ENCODE measurements at regions not wholly inside any gene's neighbourhood (a gene's known extent, or its start where the extent isn't known, plus 50 kb on each side); places are given as distances from the start of the nearest gene placed in this dataset.

DNA sequence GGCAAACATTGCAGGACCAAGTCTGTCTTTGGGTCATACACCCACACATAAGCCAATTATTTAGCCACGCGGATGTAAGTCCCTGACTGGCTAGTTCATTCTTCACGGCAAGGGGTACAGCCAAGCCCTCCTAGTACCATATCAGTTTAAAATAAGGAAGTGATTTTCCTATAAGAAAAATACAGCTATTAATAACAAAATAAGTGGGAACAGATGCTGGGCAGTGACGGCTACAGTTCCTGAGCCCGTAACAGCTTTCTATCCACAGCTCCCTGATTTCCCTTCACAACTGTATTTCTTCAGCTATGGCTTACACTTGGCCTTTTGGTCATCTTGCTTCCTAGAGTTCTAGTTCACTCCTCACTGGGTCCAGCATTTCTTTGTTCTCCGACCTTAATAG, 542.4 kb upstream of the C16orf82 start:
- no peak for DNase-seq (ENCODE audit: low spot score in 2 of 2)
- H3K27ac Mint-ChIP-seq = no peak overlapping the region
- H3K36me3 Mint-ChIP-seq = no peaks in the 10 kb centered on the region
- no peak for ATAC-seq (ENCODE audit: low read depth)
- peaks cover 4% of the 10 kb centered on the region for H3K27me3 Mint-ChIP-seq
- H3K9me3 Mint-ChIP-seq = peaks cover 2% of the 10 kb centered on the region
- H3K4me3 Mint-ChIP-seq = no peak overlapping the region
- H3K4me1 Mint-ChIP-seq = no peaks in the 10 kb centered on the region

DNA sequence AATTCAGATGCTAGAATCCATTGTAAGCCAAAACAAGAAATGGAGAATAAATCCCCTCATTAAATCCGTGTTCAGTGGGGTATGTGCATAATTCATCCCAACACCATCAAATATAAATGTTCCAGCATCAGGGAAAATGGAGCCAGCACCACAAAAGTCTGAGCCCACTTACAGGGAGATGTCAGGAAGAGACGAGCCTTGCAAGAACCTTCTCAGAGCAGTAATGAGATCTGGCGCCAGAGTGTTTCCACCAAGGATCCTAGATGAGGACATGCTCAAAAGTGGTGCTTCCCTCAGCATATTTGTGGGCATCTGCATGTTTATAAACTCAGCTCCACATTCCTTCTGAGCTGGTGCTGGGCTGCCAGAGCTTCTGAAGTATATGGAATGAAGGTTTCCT, 541.9 kb upstream of the C16orf82 start:
- H3K4me1 Mint-ChIP-seq = no peaks in the 10 kb centered on the region
- DNase-seq (ENCODE audit: low spot score in 2 of 2) = no peak
- ATAC-seq (ENCODE audit: low read depth) = no peak
- H3K36me3 Mint-ChIP-seq = no peaks in the 10 kb centered on the region
- peaks cover 2% of the 10 kb centered on the region for H3K9me3 Mint-ChIP-seq
- no peak overlapping the region for H3K4me3 Mint-ChIP-seq
- H3K27me3 Mint-ChIP-seq = peaks cover 4% of the 10 kb centered on the region
- no peak overlapping the region for H3K27ac Mint-ChIP-seq

DNA sequence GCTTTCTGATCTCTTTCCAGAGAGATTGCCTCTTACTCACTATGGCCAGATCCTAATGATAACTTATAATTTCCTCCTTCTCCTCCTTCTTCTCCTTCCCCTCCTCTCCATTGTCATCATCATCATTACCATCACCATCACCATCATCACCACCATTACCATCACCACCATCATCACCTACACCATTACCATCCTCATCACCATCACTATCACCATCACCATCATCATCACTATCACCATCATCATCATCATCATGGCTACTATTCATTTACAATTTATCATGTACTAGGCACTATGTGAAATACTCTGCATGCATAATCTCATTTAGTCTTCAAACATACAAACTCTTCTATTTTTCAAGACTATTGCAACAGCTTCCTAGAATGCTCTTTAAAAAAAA, 540.9 kb upstream of the C16orf82 start:
- Mint-ChIP-seq H3K27ac (no peak overlapping the region), H3K9me3 (peaks cover 2% of the 10 kb centered on the region), H3K27me3 (peaks cover 4% of the 10 kb centered on the region), H3K4me3 (no peak overlapping the region), H3K36me3 (no peaks in the 10 kb centered on the region), H3K4me1 (no peaks in the 10 kb centered on the region)
- DNase-seq (ENCODE audit: low spot score in 2 of 2) = no peak
- no peak for ATAC-seq (ENCODE audit: low read depth)

DNA sequence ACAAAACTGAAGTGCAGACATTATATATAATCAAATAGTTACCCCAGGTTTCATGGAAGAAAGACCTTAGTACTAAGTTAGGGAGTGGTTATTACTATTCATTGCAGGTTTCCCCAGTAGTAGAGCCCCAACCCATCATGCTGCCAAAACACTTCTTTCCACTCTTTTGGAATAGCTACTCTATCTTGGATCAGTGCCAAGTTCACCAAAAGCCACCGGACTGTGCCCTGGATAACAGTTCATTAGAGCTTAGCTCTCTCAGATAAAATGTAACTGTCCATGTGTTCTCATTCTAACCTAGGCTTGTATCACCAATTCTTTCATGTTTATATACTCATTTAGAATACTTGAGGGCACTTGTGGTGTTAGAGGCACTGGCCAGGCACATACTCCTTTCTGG, 540.1 kb upstream of the C16orf82 start:
- peaks cover 4% of the 10 kb centered on the region for H3K27me3 Mint-ChIP-seq
- no peak overlapping the region for H3K4me3 Mint-ChIP-seq
- no peaks in the 10 kb centered on the region for H3K36me3 Mint-ChIP-seq
- no peak for DNase-seq (ENCODE audit: low spot score in 2 of 2)
- ATAC-seq (ENCODE audit: low read depth) = no peak
- no peak overlapping the region for H3K27ac Mint-ChIP-seq
- no peaks in the 10 kb centered on the region for H3K4me1 Mint-ChIP-seq
- peaks cover 2% of the 10 kb centered on the region for H3K9me3 Mint-ChIP-seq

DNA sequence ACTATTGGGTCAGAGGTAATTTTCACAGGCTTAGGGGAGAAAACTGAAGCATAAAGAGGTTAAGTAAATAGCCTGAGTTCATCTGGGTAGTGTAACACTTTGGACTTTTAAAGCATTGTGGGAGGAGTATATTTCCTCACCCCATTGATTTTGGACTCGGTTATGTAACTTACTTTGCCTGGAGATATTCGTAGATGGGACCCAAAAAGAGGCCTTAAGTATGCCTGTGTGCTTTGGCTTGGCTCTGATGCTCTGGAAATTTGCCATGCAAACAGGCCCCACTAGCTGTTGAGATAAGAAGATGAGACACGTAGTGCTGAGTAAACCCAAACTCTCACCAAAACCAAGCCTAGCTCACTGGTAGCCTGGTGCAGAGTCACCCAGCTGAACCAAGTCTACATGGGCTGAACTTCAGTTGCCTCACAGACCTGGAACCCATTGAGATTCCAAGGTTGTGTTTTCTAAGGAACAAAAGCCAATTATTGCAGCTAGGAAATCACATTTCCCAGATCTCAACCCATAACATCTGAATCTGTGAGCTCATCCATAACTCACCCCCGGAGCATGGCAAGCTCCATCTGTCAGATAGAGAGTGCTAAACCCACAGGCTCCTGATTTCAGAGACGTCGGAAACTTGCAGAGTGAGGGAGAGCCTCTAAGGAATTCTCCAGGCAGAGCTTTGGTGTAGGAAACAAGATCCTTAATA, 536.0 kb upstream of the C16orf82 start:
- no peak overlapping the region for H3K27ac Mint-ChIP-seq
- no peak for DNase-seq (ENCODE audit: low spot score in 2 of 2)
- H3K9me3 Mint-ChIP-seq = peaks cover 4% of the 10 kb centered on the region
- no peak for ATAC-seq (ENCODE audit: low read depth)
- H3K4me1 Mint-ChIP-seq = no peaks in the 10 kb centered on the region
- H3K27me3 Mint-ChIP-seq = peaks cover 2% of the 10 kb centered on the region
- H3K4me3 Mint-ChIP-seq = no peak overlapping the region
- H3K36me3 Mint-ChIP-seq = no peaks in the 10 kb centered on the region

DNA sequence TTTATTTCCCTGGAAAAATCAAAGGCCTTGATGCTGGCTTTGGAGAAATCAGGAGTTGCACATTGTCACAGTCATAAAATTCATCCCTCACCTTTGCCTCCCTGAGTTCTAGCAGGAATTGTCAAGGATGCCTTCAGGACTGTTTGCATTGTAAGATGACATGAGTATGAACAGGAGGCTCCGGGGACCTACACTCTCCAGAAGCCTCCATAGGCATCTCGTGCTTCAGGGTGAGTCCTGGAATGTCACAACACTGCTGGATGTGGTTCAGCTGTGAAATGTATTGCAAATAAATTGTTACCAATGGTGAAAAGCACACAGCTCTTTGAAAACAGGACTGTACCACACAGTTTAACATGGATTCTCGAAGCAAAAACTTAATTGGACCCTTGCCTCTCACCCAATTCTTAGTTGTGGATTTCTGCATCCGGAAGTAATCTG, 535.4 kb upstream of the C16orf82 start:
- no peak for DNase-seq (ENCODE audit: low spot score in 2 of 2)
- Mint-ChIP-seq H3K27ac (no peak overlapping the region), H3K4me1 (no peaks in the 10 kb centered on the region), H3K27me3 (no peaks in the 10 kb centered on the region), H3K9me3 (peaks cover 2% of the 10 kb centered on the region), H3K4me3 (no peak overlapping the region), H3K36me3 (no peaks in the 10 kb centered on the region)
- no peak for ATAC-seq (ENCODE audit: low read depth)

DNA sequence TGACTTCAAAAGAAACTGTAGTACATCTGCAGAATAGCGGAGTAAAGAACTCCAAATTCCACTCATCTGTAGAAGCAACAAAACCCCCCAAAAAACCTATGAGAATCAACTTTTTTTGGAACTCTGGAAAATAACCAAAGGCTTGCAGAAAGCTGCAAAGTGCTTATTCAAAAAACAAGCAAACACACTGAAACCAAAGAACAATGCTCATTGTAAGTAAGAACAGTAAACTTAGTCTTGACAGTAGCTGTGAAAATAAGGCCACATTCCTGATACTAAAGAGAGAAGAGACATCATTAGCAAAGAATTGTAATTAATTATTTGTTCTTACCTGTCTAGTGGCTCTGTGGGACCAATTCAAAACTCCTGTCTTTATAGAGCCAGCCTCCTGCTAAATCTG, 534.3 kb upstream of the C16orf82 start:
- no peak overlapping the region for H3K27ac Mint-ChIP-seq
- no peaks in the 10 kb centered on the region for H3K36me3 Mint-ChIP-seq
- H3K4me3 Mint-ChIP-seq = no peak overlapping the region
- DNase-seq (ENCODE audit: low spot score in 2 of 2) (no peak), ATAC-seq (ENCODE audit: low read depth) (no peak)
- no peaks in the 10 kb centered on the region for H3K4me1 Mint-ChIP-seq
- no peaks in the 10 kb centered on the region for H3K27me3 Mint-ChIP-seq
- peaks cover 2% of the 10 kb centered on the region for H3K9me3 Mint-ChIP-seq

DNA sequence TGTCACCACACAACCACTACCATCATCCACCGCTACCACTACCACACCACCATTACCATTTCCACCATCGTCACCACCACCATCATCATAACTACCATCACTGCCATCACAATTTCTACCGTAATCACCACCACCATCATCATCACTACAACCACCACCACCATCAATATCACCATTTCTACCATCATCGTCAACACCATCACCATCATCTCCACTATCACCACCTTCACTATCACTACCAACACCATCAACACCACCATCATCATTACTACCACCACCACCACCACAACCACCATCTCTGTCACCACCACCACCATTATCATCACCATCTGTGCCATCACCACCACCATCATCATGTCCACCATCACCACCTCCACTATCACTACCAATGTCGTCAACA, 524.5 kb upstream of the C16orf82 start:
- ATAC-seq (ENCODE audit: low read depth) = no peak

DNA sequence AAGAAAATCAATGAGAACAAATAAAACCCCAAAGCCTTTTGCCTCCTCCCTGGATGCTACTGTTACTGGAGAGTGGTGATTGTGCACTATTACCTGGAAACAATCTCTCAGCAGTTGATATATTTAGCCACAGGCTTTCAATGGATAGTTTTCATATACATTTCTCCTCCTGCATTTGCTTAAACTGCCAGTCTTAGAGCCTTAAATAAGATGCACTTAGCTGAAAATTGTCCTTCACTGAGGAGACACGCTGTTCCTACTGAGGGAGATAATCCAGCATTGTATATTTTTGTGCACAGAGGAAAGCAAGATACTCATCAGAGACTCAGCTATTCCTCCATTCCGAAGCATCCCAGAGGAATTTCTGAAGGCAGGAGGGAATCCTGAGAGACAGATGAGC, 520.2 kb upstream of the C16orf82 start:
- peaks cover 1% of the 10 kb centered on the region for H3K27me3 Mint-ChIP-seq
- no peaks in the 10 kb centered on the region for H3K4me1 Mint-ChIP-seq
- ATAC-seq (ENCODE audit: low read depth) (no peak), DNase-seq (ENCODE audit: low spot score in 2 of 2) (no peak)
- no peak overlapping the region for H3K27ac Mint-ChIP-seq
- H3K36me3 Mint-ChIP-seq = no peaks in the 10 kb centered on the region
- H3K9me3 Mint-ChIP-seq = no peaks in the 10 kb centered on the region
- H3K4me3 Mint-ChIP-seq = no peak overlapping the region

More for the DNA sequence above, 524.5 kb upstream of the C16orf82 start:
- DNase-seq (ENCODE audit: low spot score in 2 of 2) = no peak
- H3K27me3 Mint-ChIP-seq = no peaks in the 10 kb centered on the region
- H3K36me3 Mint-ChIP-seq = no peaks in the 10 kb centered on the region
- no peaks in the 10 kb centered on the region for H3K9me3 Mint-ChIP-seq
- H3K27ac Mint-ChIP-seq = no peak overlapping the region
- no peaks in the 10 kb centered on the region for H3K4me1 Mint-ChIP-seq
- H3K4me3 Mint-ChIP-seq = no peak overlapping the region

DNA sequence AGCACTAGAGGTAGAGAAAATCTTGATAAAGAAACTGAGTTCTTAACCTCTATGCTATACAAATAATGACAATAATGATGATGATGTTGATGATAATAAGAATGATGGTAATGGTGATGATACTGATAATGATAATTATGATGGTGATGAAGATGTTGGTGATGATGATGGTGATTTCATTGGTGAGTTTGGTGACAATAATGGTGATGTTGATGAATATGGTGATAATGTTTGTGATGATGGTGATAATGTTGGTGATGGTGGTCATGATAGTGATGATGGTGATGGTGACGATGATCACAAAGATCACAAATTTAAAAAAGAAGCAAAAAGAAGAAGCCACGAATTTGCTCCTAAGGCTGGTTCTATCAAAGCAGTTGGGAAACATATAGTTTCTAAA, 519.0 kb upstream of the C16orf82 start:
- H3K4me1 Mint-ChIP-seq = no peaks in the 10 kb centered on the region
- H3K27ac Mint-ChIP-seq = no peak overlapping the region
- H3K4me3 Mint-ChIP-seq = no peak overlapping the region
- H3K27me3 Mint-ChIP-seq = peaks cover 1% of the 10 kb centered on the region
- ATAC-seq (ENCODE audit: low read depth) (no peak), DNase-seq (ENCODE audit: low spot score in 2 of 2) (no peak)
- no peaks in the 10 kb centered on the region for H3K36me3 Mint-ChIP-seq
- H3K9me3 Mint-ChIP-seq = no peaks in the 10 kb centered on the region

DNA sequence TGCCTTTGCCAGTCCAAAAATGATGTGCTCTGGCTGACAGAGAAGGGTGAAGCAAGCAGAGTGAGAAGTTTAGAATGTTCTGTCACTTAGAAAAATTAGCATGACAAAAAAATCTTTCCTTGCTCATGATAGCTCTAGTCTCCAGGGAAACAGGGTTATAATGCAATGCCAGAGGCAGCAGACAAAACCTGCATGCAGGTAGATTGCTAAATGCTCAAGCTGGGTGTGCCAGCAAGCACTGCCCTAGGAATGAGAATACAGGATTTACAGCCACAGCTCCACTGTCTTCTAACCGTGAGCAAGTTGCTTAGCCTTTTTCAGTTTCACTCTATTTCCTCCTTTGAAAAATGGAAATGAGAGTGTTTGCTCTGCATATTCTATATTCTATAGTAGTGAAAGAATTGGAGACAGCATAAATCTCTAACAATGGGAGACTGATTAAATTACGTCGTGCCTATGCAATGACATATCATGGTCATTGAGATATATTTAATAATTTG, 516.6 kb upstream of the C16orf82 start:
- no peak for DNase-seq (ENCODE audit: low spot score in 2 of 2)
- Mint-ChIP-seq H3K27me3 (peaks cover 2% of the 10 kb centered on the region), H3K9me3 (no peaks in the 10 kb centered on the region), H3K36me3 (no peaks in the 10 kb centered on the region), H3K27ac (no peak overlapping the region), H3K4me1 (no peaks in the 10 kb centered on the region), H3K4me3 (no peak overlapping the region)
- ATAC-seq (ENCODE audit: low read depth) = no peak

DNA sequence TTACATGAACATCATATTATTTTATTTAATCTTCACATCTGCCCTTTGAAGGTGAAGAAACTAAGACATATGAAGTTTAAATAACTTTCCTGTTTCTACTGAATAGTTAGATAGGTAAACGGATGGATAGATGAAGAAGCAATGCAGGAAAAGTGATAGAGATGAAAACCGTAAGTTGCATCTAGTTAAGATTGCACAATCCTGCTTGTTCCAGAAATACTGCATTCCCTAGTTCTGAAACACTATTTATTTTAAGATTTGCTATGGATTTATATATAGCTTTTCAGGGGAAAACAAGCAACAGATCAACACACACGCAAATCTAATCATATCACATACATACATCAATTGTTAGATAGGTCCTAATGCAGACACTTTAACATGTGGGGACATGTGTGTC, 512.7 kb upstream of the C16orf82 start:
- Mint-ChIP-seq H3K27ac (no peak overlapping the region), H3K36me3 (no peaks in the 10 kb centered on the region), H3K27me3 (peaks cover 2% of the 10 kb centered on the region), H3K4me1 (no peaks in the 10 kb centered on the region), H3K9me3 (peaks cover 2% of the 10 kb centered on the region), H3K4me3 (no peak overlapping the region)
- DNase-seq (ENCODE audit: low spot score in 2 of 2) = no peak
- ATAC-seq (ENCODE audit: low read depth) = no peak

DNA sequence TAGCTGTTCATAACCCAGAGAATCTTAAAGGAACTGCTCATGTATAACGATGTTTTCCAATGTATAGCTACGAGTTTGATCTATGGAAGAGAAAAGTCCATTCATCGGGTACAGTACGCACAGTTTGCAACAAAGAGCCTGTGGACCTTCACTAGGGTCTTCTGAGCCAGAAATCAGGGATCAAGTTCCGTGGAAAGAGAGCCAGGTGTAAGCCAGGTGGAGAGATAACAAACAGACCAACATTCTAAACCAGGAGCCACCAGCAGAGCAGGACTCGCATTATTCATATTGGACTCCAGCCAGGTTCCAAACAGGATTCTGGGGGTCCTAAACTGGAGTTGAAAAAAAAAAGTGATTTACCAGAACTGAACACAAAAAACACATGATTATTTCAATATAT, 505.4 kb upstream of the C16orf82 start:
- H3K36me3 Mint-ChIP-seq = no peaks in the 10 kb centered on the region
- no peak overlapping the region for H3K4me3 Mint-ChIP-seq
- DNase-seq (ENCODE audit: low spot score in 2 of 2) (no peak), ATAC-seq (ENCODE audit: low read depth) (no peak)
- H3K27ac Mint-ChIP-seq = no peak overlapping the region
- peaks cover 2% of the 10 kb centered on the region for H3K9me3 Mint-ChIP-seq
- no peaks in the 10 kb centered on the region for H3K4me1 Mint-ChIP-seq
- H3K27me3 Mint-ChIP-seq = no peaks in the 10 kb centered on the region

DNA sequence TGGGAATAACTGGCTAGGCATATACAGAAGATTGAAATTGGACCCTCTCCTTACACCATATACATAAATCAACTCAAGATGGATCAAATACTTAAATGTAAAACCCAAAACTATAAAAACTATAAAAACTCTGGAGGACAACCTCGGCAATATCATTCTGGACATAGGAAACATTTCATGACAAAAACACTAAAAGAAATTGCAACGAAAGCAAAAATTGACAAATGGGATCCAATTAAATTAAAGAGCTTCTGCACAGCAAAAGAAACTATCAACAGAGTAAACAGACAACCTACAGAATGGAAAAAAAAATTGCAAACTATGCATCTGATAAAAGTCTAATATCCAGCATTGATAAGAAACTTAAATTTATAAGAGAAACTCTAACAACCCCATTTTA, 503.7 kb upstream of the C16orf82 start:
- H3K27ac Mint-ChIP-seq = no peak overlapping the region
- no peaks in the 10 kb centered on the region for H3K36me3 Mint-ChIP-seq
- H3K9me3 Mint-ChIP-seq = no peaks in the 10 kb centered on the region
- H3K4me3 Mint-ChIP-seq = no peak overlapping the region
- no peak for DNase-seq (ENCODE audit: low spot score in 2 of 2)
- H3K27me3 Mint-ChIP-seq = no peaks in the 10 kb centered on the region
- no peaks in the 10 kb centered on the region for H3K4me1 Mint-ChIP-seq
- no peak for ATAC-seq (ENCODE audit: low read depth)

DNA sequence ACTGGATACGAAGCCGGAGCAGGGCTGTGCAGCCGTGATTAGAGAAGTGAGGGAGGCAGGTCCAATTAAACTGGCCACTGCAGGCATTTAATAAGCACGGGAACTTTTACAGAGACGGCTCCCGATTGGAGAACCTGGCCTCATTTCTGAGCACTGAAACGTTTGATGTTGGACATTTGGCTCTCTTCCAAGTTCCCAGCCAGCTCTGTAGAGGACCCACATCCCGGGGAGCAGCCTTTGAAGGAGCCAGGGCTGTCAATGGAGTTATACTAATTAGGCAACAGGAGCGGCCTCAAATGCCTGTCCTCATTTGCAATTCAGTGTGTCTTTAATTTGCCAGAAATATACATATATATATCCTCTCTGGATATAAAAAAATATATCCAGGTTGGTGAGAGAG, 499.4 kb upstream of the C16orf82 start:
- Mint-ChIP-seq H3K36me3 (no peaks in the 10 kb centered on the region), H3K4me1 (no peaks in the 10 kb centered on the region), H3K4me3 (no peak overlapping the region), H3K27me3 (no peaks in the 10 kb centered on the region), H3K27ac (no peak overlapping the region), H3K9me3 (no peaks in the 10 kb centered on the region)
- DNase-seq (ENCODE audit: low spot score in 2 of 2) (no peak), ATAC-seq (ENCODE audit: low read depth) (no peak)

Data from memory B cell (primary cell).